ENCODE measurements at regions not wholly inside any gene's neighbourhood (a gene's known extent, or its start where the extent isn't known, plus 50 kb on each side); places are given as distances from the start of the nearest gene placed in this dataset.

GRCh38 chr18:8948011-8948410 is 154.5 kb upstream of the NDUFV2 start:
- no peak for TF ChIP-seq POLR2A (IDR thresholded peaks at IDR 0.05)
- no peak for TF ChIP-seq CTCF (IDR thresholded peaks at IDR 0.05)
